ENCODE measurements at regions not wholly inside any gene's neighbourhood (a gene's known extent, or its start where the extent isn't known, plus 50 kb on each side); places are given as distances from the start of the nearest gene placed in this dataset.

GRCh38 chr5:82694711-82695285 lies 382.4 kb downstream of the TMEM167A start:
- TF ChIP-seq CTCF (IDR thresholded peaks at IDR 0.05) (no peak), POLR2A (IDR thresholded peaks at IDR 0.05) (no peak)

Data from body of pancreas (tissue), 4 donors.